ENCODE measurements at regions not wholly inside any gene's neighbourhood (a gene's known extent, or its start where the extent isn't known, plus 50 kb on each side); places are given as distances from the start of the nearest gene placed in this dataset.

DNA sequence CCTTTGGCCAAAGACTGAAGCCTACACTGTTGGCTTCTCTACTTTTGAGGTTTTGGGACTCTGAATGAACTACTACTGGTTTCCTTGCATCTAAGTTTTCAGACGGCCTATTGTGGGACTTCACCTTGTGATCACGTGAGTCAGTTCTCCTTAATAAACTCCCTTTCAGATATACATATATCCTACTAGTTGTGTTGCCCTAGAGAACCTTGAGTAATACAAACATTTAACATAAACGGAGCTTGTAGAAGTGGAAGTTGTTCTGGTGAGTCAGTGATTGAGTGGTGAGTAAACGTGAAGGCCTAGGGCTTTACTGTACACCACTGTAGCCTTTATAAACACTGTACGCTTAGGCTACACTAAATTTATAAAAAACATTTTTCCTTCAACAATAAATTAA is 107.2 kb upstream of the CDH2 start:
- TF ChIP-seq, protein P1, sequence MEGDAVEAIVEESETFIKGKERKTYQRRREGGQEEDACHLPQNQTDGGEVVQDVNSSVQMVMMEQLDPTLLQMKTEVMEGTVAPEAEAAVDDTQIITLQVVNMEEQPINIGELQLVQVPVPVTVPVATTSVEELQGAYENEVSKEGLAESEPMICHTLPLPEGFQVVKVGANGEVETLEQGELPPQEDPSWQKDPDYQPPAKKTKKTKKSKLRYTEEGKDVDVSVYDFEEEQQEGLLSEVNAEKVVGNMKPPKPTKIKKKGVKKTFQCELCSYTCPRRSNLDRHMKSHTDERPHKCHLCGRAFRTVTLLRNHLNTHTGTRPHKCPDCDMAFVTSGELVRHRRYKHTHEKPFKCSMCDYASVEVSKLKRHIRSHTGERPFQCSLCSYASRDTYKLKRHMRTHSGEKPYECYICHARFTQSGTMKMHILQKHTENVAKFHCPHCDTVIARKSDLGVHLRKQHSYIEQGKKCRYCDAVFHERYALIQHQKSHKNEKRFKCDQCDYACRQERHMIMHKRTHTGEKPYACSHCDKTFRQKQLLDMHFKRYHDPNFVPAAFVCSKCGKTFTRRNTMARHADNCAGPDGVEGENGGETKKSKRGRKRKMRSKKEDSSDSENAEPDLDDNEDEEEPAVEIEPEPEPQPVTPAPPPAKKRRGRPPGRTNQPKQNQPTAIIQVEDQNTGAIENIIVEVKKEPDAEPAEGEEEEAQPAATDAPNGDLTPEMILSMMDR (IDR thresholded peaks at IDR 0.05; ENCODE audit: poor library complexity): no peak
- TF ChIP-seq EZH2 (IDR thresholded peaks at IDR 0.05; ENCODE audit: borderline replicate concordance): no peak

All from hepatocyte (in vitro differentiated cells).